Psoas muscle (tissue), 7 donors: ENCODE measurements at regions not wholly inside any gene's neighbourhood (a gene's known extent, or its start where the extent isn't known, plus 50 kb on each side); places are given as distances from the start of the nearest gene placed in this dataset.

Experiments used
- ATAC-seq, 4 donors: fragments of 200-7000 bp; cut with Tn5 transposase; one replicate each; pipeline ENCODE4 v1.9.1; 2020; ENCODE audit warnings: moderate library complexity in 3 of 4, mild to moderate bottlenecking in 2 of 4
- DNase-seq, 2 donors: peaks; one replicate each; pipeline ENCODE4 v3.0.0-alpha.2; 2020
- H3K27ac ChIP-seq: fragments of 200-600 bp; one replicate; pipeline ENCODE4 v1.8.0; 2022
- H3K27me3 ChIP-seq, 3 donors: fragments of 200-600 bp in 1 of 3; one replicate each; pipeline versions ENCODE4 v1.6.1 to v1.8.0; 2013 to 2022; ENCODE audit warnings: low read length in 2 of 3, mild to moderate bottlenecking in 2 of 3, moderate library complexity in 1 of 3; ENCODE audit not compliant: insufficient read depth in 3 of 3
- H3K36me3 ChIP-seq, 2 donors: fragments of 200-600 bp in 1 of 2; one replicate each; pipeline versions ENCODE4 v1.6.1 to v1.8.0; 2013 to 2022; ENCODE audit warnings: low read depth in 1 of 2, mild to moderate bottlenecking in 1 of 2, moderate library complexity in 1 of 2; ENCODE audit not compliant: insufficient read depth in 1 of 2
- H3K4me1 ChIP-seq: fragments of 200-600 bp; one replicate; pipeline ENCODE4 v1.8.0; 2022
- H3K4me3 ChIP-seq: fragments of 200-600 bp; one replicate; pipeline ENCODE4 v1.8.0; 2022; ENCODE audit warnings: mild to moderate bottlenecking
- H3K9me3 ChIP-seq: fragments of 200-600 bp; one replicate; pipeline ENCODE4 v1.8.0; 2022
- WGBS, 3 donors: extraction: QIAGEN DNeasy Blood & Tissue Kit; methylation state at CpG; one replicate each; pipeline versions ENCODE4 v1.1.6 to v1.1.7; 2013; 5-methylcytosine and 5-hydroxymethylcytosine counted together
- intact Hi-C, 2 donors: fragments of 100-400 bp; cut with DNase I; formaldehyde crosslinking; loops; one replicate each; pipeline versions ENCODE4 v1.11.0 to v1.14.2; 2022
- TF ChIP-seq, protein P1 (sequence below): fragments of 200-600 bp; IDR thresholded peaks from one replicate; pipeline ENCODE4 v1.8.0; 2022; ENCODE audit warnings: antibody characterized with exemption
- donor health status: healthy with polysubstance abuse.
- donor health status: DM: no; HTN: no; CAD: no; lungs with moderate emphysema.
- donor health status: Bipolar disorder and iron deficiency.
- donor health status: healthy.
- donor health status: DM: yes; HTN: yes; CAD: no.
- donor health status: DM: no; HTN: no; CAD: no.
- donor health status: DM: yes; HTN: yes; CAD: no.

DNA sequence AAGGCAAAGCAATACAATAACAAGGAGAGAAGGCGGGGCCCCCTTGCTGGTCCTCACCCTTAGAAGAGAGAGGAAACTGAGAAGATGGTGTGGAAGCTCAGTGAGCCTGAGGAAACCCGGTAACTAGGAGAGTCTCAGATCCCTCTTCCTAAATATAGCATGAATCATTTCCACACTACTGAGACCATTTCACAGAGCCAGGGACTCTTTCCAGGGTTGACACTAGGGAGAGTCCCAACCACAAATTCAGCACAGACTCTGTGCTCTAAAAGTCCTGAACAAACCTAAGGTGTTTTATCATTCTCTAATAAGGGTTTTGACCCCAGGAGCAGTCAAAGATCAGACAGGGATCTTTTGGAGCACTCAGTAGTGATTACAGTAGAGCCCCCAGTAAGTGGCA, 647.7 kb downstream of the KCNT2 start:
- 46 to 54% (median 52%) methylated on average over 2 of the region's 2 CpGs for WGBS, 3 donors
- H3K9me3 ChIP-seq, result no peaks in the 10 kb centered on the region
- H3K27me3 ChIP-seq, result no peaks in the 10 kb centered on the region
- H3K27ac ChIP-seq, result no peak overlapping the region
- TF ChIP-seq, protein P1, sequence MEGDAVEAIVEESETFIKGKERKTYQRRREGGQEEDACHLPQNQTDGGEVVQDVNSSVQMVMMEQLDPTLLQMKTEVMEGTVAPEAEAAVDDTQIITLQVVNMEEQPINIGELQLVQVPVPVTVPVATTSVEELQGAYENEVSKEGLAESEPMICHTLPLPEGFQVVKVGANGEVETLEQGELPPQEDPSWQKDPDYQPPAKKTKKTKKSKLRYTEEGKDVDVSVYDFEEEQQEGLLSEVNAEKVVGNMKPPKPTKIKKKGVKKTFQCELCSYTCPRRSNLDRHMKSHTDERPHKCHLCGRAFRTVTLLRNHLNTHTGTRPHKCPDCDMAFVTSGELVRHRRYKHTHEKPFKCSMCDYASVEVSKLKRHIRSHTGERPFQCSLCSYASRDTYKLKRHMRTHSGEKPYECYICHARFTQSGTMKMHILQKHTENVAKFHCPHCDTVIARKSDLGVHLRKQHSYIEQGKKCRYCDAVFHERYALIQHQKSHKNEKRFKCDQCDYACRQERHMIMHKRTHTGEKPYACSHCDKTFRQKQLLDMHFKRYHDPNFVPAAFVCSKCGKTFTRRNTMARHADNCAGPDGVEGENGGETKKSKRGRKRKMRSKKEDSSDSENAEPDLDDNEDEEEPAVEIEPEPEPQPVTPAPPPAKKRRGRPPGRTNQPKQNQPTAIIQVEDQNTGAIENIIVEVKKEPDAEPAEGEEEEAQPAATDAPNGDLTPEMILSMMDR, result no peak
- no peak overlapping the region for H3K4me3 ChIP-seq
- no peaks in the 10 kb centered on the region for H3K4me1 ChIP-seq
- intact Hi-C loops, result no loop called here
- ATAC-seq, result no peak
- DNase-seq, result no peak
- no peaks in the 10 kb centered on the region for H3K36me3 ChIP-seq

DNA sequence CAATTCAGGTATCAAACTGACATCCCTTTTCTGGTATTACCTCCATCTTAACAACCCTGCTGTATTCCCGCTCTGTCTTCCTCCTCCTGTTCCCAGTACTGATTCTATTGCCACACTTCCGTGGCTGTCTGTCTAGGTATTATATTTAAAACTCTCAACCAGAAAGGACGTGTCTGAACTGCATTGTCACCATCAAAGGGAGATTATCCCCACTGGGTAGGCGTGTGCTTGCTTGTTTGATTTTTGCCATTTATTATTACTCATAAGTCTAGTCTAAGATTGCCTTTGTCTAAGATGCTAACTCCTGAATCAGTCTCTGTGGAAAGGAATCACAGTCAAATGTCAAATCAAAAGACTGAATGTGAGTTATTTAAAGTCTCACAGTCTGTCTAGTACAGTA, 650.1 kb downstream of the KCNT2 start:
- Histone ChIP-seq H3K4me3 (no peak overlapping the region), H3K4me1 (no peaks in the 10 kb centered on the region), H3K9me3 (no peaks in the 10 kb centered on the region), H3K27me3 (no peaks in the 10 kb centered on the region), H3K27ac (no peak overlapping the region), H3K36me3 (no peaks in the 10 kb centered on the region)
- WGBS, 3 donors, result 75 to 89% (median 89%) methylated on average over 4 of the region's 4 CpGs
- TF ChIP-seq, protein P1, result no peak
- no peak for ATAC-seq
- no peak for DNase-seq
- intact Hi-C loops, result no loop called here

DNA sequence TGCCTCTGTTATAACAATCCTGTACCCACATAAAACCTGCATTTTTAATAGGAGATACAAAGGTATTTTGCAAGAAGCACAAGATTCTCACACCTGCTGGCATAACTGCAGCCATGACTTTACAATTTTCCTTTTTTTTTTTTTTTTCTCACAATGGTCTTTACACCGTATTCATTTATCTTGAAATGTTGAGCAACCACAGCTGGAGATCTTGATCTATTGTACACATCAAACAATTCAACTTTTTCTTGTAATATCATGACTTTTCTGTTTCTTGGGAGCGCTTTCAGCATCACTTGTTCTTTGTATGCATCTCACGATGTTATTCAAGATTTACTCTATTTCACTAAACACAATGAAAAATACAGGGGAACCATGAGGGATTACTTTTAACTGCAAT, 651.4 kb downstream of the KCNT2 start:
- Histone ChIP-seq H3K4me3 (no peak overlapping the region), H3K36me3 (no peaks in the 10 kb centered on the region), H3K9me3 (no peaks in the 10 kb centered on the region), H3K27me3 (no peaks in the 10 kb centered on the region), H3K4me1 (no peaks in the 10 kb centered on the region), H3K27ac (no peak overlapping the region)
- WGBS, 3 donors, result 77 to 87% (median 81%) methylated on average over 3 of the region's 3 CpGs
- no peak for DNase-seq
- intact Hi-C loops, result no loop called here
- TF ChIP-seq, protein P1, result no peak
- no peak for ATAC-seq

DNA sequence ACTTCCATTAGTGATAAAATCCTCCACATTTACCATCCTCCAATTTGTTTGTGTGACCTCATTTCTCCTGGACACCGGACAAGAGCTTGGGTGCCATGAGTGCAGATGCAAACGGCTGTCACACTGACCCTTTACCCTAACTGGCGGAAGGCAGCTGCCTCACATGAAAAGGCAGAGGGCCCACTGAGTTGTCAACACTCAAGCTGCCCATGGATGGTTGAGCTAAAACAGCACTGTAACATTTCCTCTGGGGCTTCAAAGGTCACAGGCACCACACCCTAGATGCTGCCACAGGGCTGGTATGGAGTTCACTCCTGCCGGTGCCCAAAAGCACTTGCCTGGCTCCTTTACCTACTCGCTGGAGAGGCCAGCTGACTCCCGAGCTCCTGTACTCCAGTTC, 653.4 kb downstream of the KCNT2 start:
- intact Hi-C loops, result no loop called here
- WGBS, 3 donors, result 46 to 60% (median 47%) methylated on average over 6 of the region's 6 CpGs
- TF ChIP-seq, protein P1, result no peak
- Histone ChIP-seq H3K4me3 (no peak overlapping the region), H3K36me3 (no peaks in the 10 kb centered on the region), H3K9me3 (no peaks in the 10 kb centered on the region), H3K4me1 (no peaks in the 10 kb centered on the region), H3K27ac (no peak overlapping the region), H3K27me3 (no peaks in the 10 kb centered on the region)
- no peak for ATAC-seq
- no peak for DNase-seq

DNA sequence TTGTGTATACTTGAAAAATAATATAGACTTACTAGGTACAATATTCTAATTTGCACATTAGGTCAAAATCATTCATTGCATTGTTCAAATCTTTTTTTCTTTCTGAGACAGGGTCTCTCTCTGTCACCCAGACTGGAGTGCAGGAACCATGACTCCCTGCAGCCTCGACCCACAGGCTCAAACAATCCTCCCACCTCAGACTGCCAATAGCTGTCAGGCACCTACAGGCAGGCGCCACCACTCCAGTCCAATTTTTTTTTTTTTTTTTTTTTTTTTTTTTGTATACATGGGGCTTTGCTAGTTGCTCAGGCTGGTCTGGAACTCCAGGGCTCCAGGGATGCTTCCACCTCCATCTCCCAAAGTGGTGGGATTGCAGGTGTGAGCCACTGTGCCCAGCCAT, 656.9 kb downstream of the KCNT2 start:
- TF ChIP-seq, protein P1, result no peak
- 76 to 78% (median 77%) methylated on average over 2 of the region's 2 CpGs for WGBS, 3 donors

More for the DNA sequence above, 656.9 kb downstream of the KCNT2 start:
- no peaks in the 10 kb centered on the region for H3K9me3 ChIP-seq
- no peak overlapping the region for H3K4me3 ChIP-seq
- intact Hi-C loops, result no loop called here
- H3K27me3 ChIP-seq, result no peaks in the 10 kb centered on the region
- DNase-seq (no peak), ATAC-seq (no peak)
- H3K27ac ChIP-seq, result no peak overlapping the region
- H3K36me3 ChIP-seq, result no peaks in the 10 kb centered on the region
- no peaks in the 10 kb centered on the region for H3K4me1 ChIP-seq
